MM.1S (cell line): ENCODE measurements at regions not wholly inside any gene's neighbourhood (a gene's known extent, or its start where the extent isn't known, plus 50 kb on each side); places are given as distances from the start of the nearest gene placed in this dataset.

Experiments used
- DNase-seq: peaks from one replicate; pipeline ENCODE4 v3.0.0-alpha.2; 2015
- H2AFZ ChIP-seq: fragments of 300-600 bp; sonication (generic); 2 replicates; pipeline ENCODE4 v1.6.0; 2016; ENCODE audit warnings: antibody characterized with exemption, low read length
- H3F3A ChIP-seq: fragments of 300-600 bp; sonication (generic); 2 replicates; pipeline ENCODE4 v1.6.1; 2016; ENCODE audit warnings: mild to moderate bottlenecking, antibody characterized with exemption, low read length, moderate library complexity, mixed read lengths; ENCODE audit not compliant: insufficient read depth
- H3K27ac ChIP-seq: fragments of 300-600 bp; sonication (generic); 2 replicates; pipeline ENCODE4 v1.5.1; 2016; ENCODE audit warnings: mild to moderate bottlenecking, low read length
- H3K27me3 ChIP-seq: fragments of 300-600 bp; sonication (generic); replicated peaks from 2 replicates; pipeline ENCODE4 v1.6.0; 2016; ENCODE audit warnings: low read length; ENCODE audit not compliant: insufficient read depth
- H3K36me3 ChIP-seq: fragments of 300-600 bp; sonication (generic); replicated peaks from 2 replicates; pipeline ENCODE4 v1.6.1; 2016; ENCODE audit warnings: mild to moderate bottlenecking, low read length, mixed read lengths; ENCODE audit not compliant: insufficient read depth
- H3K4me1 ChIP-seq: fragments of 300-600 bp; sonication (generic); 2 replicates; pipeline ENCODE4 v1.6.1; 2016; ENCODE audit warnings: low read length, mixed read lengths
- H3K4me2 ChIP-seq: fragments of 300-600 bp; sonication (generic); 2 replicates; pipeline ENCODE4 v1.6.0; 2016; ENCODE audit warnings: low read depth, low read length
- H3K4me3 ChIP-seq: fragments of 300-600 bp; sonication (generic); 2 replicates; pipeline ENCODE4 v1.5.1; 2016; ENCODE audit warnings: low read length, mixed read lengths
- H3K79me2 ChIP-seq: fragments of 300-600 bp; sonication (generic); 2 replicates; pipeline ENCODE4 v1.6.1; 2016; ENCODE audit warnings: mixed run types, low read length, mixed read lengths
- H3K9ac ChIP-seq: fragments of 300-600 bp; sonication (generic); 2 replicates; pipeline ENCODE4 v1.6.1; 2016; ENCODE audit warnings: low read length, mixed read lengths
- H3K9me2 ChIP-seq: fragments of 300-600 bp; sonication (generic); replicated peaks from 2 replicates; pipeline ENCODE4 v1.6.1; 2016; ENCODE audit warnings: mild to moderate bottlenecking, low read length, mixed read lengths; ENCODE audit not compliant: insufficient read depth
- H3K9me3 ChIP-seq: fragments of 300-600 bp; sonication (generic); replicated peaks from 2 replicates; pipeline ENCODE4 v1.6.1; 2016; ENCODE audit warnings: mild to moderate bottlenecking, low read length, mixed read lengths; ENCODE audit not compliant: insufficient read depth
- H4K20me1 ChIP-seq: fragments of 300-600 bp; sonication (generic); 2 replicates; pipeline ENCODE4 v1.6.1; 2016; ENCODE audit warnings: mild to moderate bottlenecking, low read length, moderate library complexity, mixed read lengths; ENCODE audit not compliant: insufficient read depth
- EZH2 ChIP-seq: fragments of 300-600 bp; sonication (generic); optimal IDR thresholded peaks from 2 replicates; pipeline ENCODE3; 2017; ENCODE audit warnings: low read depth, mild to moderate bottlenecking, antibody characterized with exemption, low read length, mixed read lengths
- EZH2phosphoT487 ChIP-seq: fragments of 300-600 bp; sonication (generic); IDR thresholded peaks from 2 replicates; pipeline ENCODE4 v1.6.1; 2018; ENCODE audit warnings: antibody characterized with exemption, low read length
- TF ChIP-seq, protein P1 (sequence below): fragments of 300-600 bp; sonication (generic); IDR thresholded peaks from 2 replicates; pipeline ENCODE4 v1.5.1; 2016; ENCODE audit warnings: antibody characterized with exemption, low read length, mixed read lengths

DNA sequence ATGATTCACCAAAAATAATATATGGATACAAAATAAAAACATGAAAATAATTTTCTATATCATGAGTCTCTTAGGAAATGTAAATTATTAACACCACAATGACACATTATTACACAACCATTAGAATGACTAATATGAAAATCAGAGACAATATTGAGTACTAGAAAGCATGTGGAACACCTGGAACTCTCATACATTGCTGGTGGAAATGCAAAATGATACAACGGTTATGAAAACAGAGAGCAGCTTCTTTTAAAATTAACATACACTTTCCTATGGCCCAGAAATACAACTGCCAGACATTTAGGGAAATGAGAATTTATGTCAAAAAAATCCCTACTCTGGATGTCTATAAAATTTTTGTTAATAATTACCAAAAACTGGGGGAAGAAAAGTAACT, 853.3 kb upstream of the MAN1A1 start:
- TF ChIP-seq, protein P1, sequence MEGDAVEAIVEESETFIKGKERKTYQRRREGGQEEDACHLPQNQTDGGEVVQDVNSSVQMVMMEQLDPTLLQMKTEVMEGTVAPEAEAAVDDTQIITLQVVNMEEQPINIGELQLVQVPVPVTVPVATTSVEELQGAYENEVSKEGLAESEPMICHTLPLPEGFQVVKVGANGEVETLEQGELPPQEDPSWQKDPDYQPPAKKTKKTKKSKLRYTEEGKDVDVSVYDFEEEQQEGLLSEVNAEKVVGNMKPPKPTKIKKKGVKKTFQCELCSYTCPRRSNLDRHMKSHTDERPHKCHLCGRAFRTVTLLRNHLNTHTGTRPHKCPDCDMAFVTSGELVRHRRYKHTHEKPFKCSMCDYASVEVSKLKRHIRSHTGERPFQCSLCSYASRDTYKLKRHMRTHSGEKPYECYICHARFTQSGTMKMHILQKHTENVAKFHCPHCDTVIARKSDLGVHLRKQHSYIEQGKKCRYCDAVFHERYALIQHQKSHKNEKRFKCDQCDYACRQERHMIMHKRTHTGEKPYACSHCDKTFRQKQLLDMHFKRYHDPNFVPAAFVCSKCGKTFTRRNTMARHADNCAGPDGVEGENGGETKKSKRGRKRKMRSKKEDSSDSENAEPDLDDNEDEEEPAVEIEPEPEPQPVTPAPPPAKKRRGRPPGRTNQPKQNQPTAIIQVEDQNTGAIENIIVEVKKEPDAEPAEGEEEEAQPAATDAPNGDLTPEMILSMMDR, result no peak
- TF ChIP-seq EZH2 (no peak), EZH2phosphoT487 (no peak)
- Histone ChIP-seq H3F3A (no peaks in the 10 kb centered on the region), H3K4me3 (no peak overlapping the region), H3K4me2 (no peak overlapping the region), H3K36me3 (no peaks in the 10 kb centered on the region), H2AFZ (no peak overlapping the region), H3K9me3 (no peaks in the 10 kb centered on the region), H3K79me2 (no peaks in the 10 kb centered on the region), H4K20me1 (no peaks in the 10 kb centered on the region), H3K27ac (no peak overlapping the region), H3K27me3 (no peaks in the 10 kb centered on the region), H3K9me2 (no peaks in the 10 kb centered on the region), H3K4me1 (no peaks in the 10 kb centered on the region), H3K9ac (no peak overlapping the region)
- DNase-seq, result no peak

DNA sequence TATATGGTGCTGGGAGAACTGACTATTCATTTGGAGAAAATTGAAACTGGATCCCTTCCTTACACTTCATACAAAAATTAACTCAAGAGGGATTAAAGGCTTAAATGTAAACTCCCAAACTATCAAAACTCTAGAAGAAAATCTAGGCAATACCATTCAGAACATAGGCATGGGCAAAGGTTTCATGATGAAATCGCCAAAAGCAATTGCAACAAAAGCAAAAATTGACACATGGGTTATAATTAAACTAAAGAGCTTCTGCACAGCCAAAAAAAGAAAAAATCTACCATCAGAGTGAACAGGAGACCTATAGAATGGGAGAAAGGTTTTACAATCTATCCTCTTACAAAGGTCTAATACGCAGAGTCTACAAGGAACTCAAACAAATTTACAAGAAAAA, 851.3 kb upstream of the MAN1A1 start:
- H3F3A ChIP-seq, result no peaks in the 10 kb centered on the region
- no peaks in the 10 kb centered on the region for H3K27me3 ChIP-seq
- H3K36me3 ChIP-seq, result no peaks in the 10 kb centered on the region
- H3K9me2 ChIP-seq, result no peaks in the 10 kb centered on the region
- H3K27ac ChIP-seq, result no peak overlapping the region
- H2AFZ ChIP-seq, result no peak overlapping the region
- H3K9ac ChIP-seq, result no peak overlapping the region
- no peaks in the 10 kb centered on the region for H4K20me1 ChIP-seq
- no peaks in the 10 kb centered on the region for H3K9me3 ChIP-seq
- H3K4me1 ChIP-seq, result no peaks in the 10 kb centered on the region
- H3K79me2 ChIP-seq, result no peaks in the 10 kb centered on the region
- no peak overlapping the region for H3K4me2 ChIP-seq
- H3K4me3 ChIP-seq, result no peak overlapping the region
- no peak for TF ChIP-seq EZH2phosphoT487
- TF ChIP-seq, protein P1, result no peak
- TF ChIP-seq EZH2, result no peak
- DNase-seq, result no peak

DNA sequence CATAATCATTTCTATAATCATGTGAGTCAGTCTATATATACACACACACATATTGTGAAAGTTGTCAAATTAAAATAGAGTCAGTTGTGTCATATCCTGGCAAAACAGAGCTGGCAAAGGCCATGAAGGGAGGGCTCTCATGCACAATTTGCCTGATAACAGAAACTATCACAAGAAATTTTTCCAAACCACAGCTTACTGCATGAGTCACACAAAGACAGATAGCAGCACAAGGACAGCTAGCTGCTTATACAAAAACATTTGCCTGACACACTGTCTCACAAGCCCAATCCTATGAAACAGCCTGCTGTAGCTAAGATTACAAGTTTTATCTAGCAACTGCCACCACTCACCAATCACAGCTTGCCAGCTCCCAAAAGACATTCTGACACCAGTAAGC, 848.5 kb upstream of the MAN1A1 start:
- no peaks in the 10 kb centered on the region for H3K27me3 ChIP-seq
- H2AFZ ChIP-seq, result no peak overlapping the region
- H3K9me3 ChIP-seq, result no peaks in the 10 kb centered on the region
- no peaks in the 10 kb centered on the region for H4K20me1 ChIP-seq
- no peaks in the 10 kb centered on the region for H3K9me2 ChIP-seq
- TF ChIP-seq EZH2phosphoT487, result no peak
- TF ChIP-seq, protein P1, result no peak
- no peak for TF ChIP-seq EZH2
- H3F3A ChIP-seq, result no peaks in the 10 kb centered on the region
- no peak overlapping the region for H3K27ac ChIP-seq
- H3K4me1 ChIP-seq, result no peaks in the 10 kb centered on the region
- H3K4me2 ChIP-seq, result no peak overlapping the region
- no peak for DNase-seq
- no peak overlapping the region for H3K9ac ChIP-seq
- no peaks in the 10 kb centered on the region for H3K79me2 ChIP-seq
- no peak overlapping the region for H3K4me3 ChIP-seq
- no peaks in the 10 kb centered on the region for H3K36me3 ChIP-seq

DNA sequence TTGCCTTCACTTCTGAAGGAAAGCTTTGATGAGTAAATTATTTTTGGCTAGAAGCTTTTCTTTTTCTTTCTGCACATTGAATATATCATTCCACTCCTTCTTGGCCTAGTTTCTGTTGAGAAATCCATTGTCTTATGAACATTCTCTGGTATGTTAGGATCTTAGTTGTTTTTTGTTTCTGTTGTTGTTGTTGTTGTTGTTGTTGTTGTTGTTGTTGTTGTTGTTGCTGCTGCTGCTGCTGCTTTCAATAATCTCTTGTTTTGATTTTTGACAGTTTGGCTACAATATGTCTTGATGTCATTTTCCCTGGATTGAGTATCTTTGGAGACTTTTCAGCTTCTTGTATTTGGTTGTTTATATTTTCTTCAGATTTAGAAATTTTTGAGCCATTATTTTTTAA, 836.5 kb upstream of the MAN1A1 start:
- Histone ChIP-seq H3K4me2 (no peak overlapping the region), H2AFZ (no peak overlapping the region), H3K4me3 (no peak overlapping the region), H3K9me2 (no peaks in the 10 kb centered on the region), H3K27me3 (no peaks in the 10 kb centered on the region), H3K4me1 (no peaks in the 10 kb centered on the region), H3K9me3 (no peaks in the 10 kb centered on the region), H3K36me3 (no peaks in the 10 kb centered on the region), H4K20me1 (no peaks in the 10 kb centered on the region), H3K27ac (no peak overlapping the region), H3K9ac (no peak overlapping the region), H3F3A (no peaks in the 10 kb centered on the region), H3K79me2 (no peaks in the 10 kb centered on the region)
- TF ChIP-seq, protein P1, result no peak
- no peak for TF ChIP-seq EZH2
- TF ChIP-seq EZH2phosphoT487, result no peak
- no peak for DNase-seq
